Mesendoderm (in vitro differentiated cells): ENCODE measurements at regions not wholly inside any gene's neighbourhood (a gene's known extent, or its start where the extent isn't known, plus 50 kb on each side); places are given as distances from the start of the nearest gene placed in this dataset.

ENCODE experiments used
- DNase-seq: peaks from one replicate; pipeline ENCODE4 v3.0.0; 2013
- H2AK5ac ChIP-seq: 2 replicates; pipeline ENCODE4 v1.6.1; 2013; ENCODE audit warnings: low read length, inconsistent platforms
- H2BK120ac ChIP-seq: 2 replicates; pipeline ENCODE4 v1.6.1; 2013; ENCODE audit warnings: low read depth, mild to moderate bottlenecking, low read length, moderate library complexity, mixed read lengths
- H2BK15ac ChIP-seq: replicated peaks from 2 replicates; pipeline ENCODE4 v1.6.1; 2013; ENCODE audit warnings: low read depth, mild to moderate bottlenecking, moderate library complexity
- H2BK5ac ChIP-seq: 2 replicates; pipeline ENCODE4 v1.6.1; 2013; ENCODE audit warnings: low read length, inconsistent platforms
- H3K18ac ChIP-seq: 2 replicates; pipeline ENCODE4 v1.6.1; 2013; ENCODE audit warnings: mild to moderate bottlenecking, low read length, mixed read lengths
- H3K23ac ChIP-seq: one replicate; pipeline ENCODE4 v1.6.1; 2013; ENCODE audit warnings: low read length
- H3K27ac ChIP-seq: 2 replicates; pipeline ENCODE4 v1.5.1; 2013; ENCODE audit warnings: low read depth, mild to moderate bottlenecking, inconsistent platforms, low read length, moderate library complexity
- H3K27me3 ChIP-seq: 2 replicates; pipeline ENCODE4 v1.6.1; 2013; ENCODE audit warnings: low read length, control low read depth, mild to moderate bottlenecking, inconsistent platforms; ENCODE audit not compliant: insufficient read depth, poor library complexity
- H3K36me3 ChIP-seq: 2 replicates; pipeline ENCODE4 v1.6.1; 2013; ENCODE audit warnings: low read length, inconsistent platforms; ENCODE audit not compliant: control insufficient read depth, insufficient read depth
- H3K4ac ChIP-seq: one replicate; pipeline ENCODE4 v1.6.1; 2013; ENCODE audit warnings: low read depth, mild to moderate bottlenecking, low read length, moderate library complexity
- H3K4me1 ChIP-seq: 2 replicates; pipeline ENCODE4 v1.6.1; 2013; ENCODE audit warnings: low read depth, low read length, inconsistent platforms; ENCODE audit not compliant: control insufficient read depth
- H3K4me2 ChIP-seq: 2 replicates; pipeline ENCODE4 v1.6.1; 2013; ENCODE audit warnings: low read length
- H3K4me3 ChIP-seq: 2 replicates; pipeline ENCODE4 v1.5.1; 2013; ENCODE audit warnings: mild to moderate bottlenecking, low read length
- H3K56ac ChIP-seq: one replicate; pipeline ENCODE4 v1.6.1; 2013; ENCODE audit warnings: low read length
- H3K79me1 ChIP-seq: 2 replicates; pipeline ENCODE4 v1.6.1; 2013; ENCODE audit warnings: low read length, inconsistent platforms
- H3K79me2 ChIP-seq: 2 replicates; pipeline ENCODE4 v1.6.1; 2013; ENCODE audit warnings: mild to moderate bottlenecking, low read length; ENCODE audit not compliant: control insufficient read depth, insufficient read depth
- H3K9ac ChIP-seq: 2 replicates; pipeline ENCODE4 v1.6.1; 2013; ENCODE audit warnings: low read length, inconsistent platforms
- H4K5ac ChIP-seq: one replicate; pipeline ENCODE4 v1.6.1; 2013; ENCODE audit warnings: low read length
- H4K8ac ChIP-seq: one replicate; pipeline ENCODE4 v1.6.1; 2013; ENCODE audit warnings: low read depth, mild to moderate bottlenecking, control low read depth, low read length, moderate library complexity
- WGBS: extraction: QIAGEN DNeasy Blood & Tissue Kit; methylation state at CpG from one replicate; pipeline ENCODE4 v1.1.7; 2013; ENCODE audit warnings: low lambda C conversion rate, missing lambda C conversion rate; ENCODE audit not compliant: insufficient coverage; ENCODE audit errors: extremely low coverage; 5-methylcytosine and 5-hydroxymethylcytosine counted together

DNA sequence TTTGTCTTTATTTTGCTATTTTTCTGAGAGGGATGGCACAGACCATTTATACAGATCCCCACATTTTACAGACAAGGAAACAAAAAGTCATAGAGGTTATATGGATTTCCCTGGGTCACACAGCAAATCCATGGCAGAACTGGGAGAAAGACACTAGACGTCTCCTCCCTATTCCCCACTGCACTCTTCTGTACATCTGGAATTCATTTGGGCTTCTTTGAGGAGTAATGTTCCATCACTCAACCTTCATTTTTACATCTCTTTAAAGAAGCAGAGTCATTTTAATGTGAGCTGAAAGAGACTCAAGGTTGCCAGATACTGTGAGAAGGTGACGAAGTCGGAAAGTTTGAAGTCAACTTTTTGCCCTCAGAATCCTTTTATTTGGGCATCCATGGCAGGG is 207.3 kb downstream of the OTOR start:
- H3K27me3 ChIP-seq, result no peaks in the 10 kb centered on the region
- no peak overlapping the region for H4K5ac ChIP-seq
- no peak overlapping the region for H3K4ac ChIP-seq
- H3K36me3 ChIP-seq, result no peaks in the 10 kb centered on the region
- H3K27ac ChIP-seq, result no peak overlapping the region
- H3K4me1 ChIP-seq, result peaks cover 1% of the 10 kb centered on the region
- H3K56ac ChIP-seq, result no peak overlapping the region
- DNase-seq, result no peak
- H3K79me2 ChIP-seq, result no peaks in the 10 kb centered on the region
- H2BK5ac ChIP-seq, result no peak overlapping the region
- H2BK120ac ChIP-seq, result no peak overlapping the region
- no peak overlapping the region for H3K4me2 ChIP-seq
- H3K79me1 ChIP-seq, result no peaks in the 10 kb centered on the region
- no peak overlapping the region for H3K23ac ChIP-seq
- H4K8ac ChIP-seq, result no peak overlapping the region
- H3K4me3 ChIP-seq, result no peak overlapping the region
- H2BK15ac ChIP-seq, result no peak overlapping the region
- WGBS, result no CpG with 5 or more reads among the region's 3 CpGs
- no peak overlapping the region for H2AK5ac ChIP-seq
- H3K18ac ChIP-seq, result no peak overlapping the region
- no peak overlapping the region for H3K9ac ChIP-seq

DNA sequence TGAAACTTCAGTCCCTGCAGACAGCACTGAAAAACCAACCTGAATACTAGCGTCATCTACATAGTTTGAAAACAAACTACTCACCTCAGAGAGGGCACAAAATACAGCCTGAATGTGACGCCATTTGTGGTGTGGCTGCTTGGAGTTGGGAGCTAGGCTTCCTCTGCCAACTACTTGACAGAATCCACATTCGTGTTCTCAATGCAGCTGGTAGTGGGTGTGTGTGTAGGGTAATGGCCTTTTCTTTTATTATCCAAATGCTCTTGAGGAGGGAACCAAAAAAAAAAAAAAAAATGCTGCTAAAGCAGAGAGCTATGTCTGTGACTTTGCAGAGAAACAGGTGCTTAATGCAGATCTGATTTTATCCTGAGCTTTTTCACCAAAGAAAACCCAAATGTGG is 207.8 kb downstream of the OTOR start:
- H2BK15ac ChIP-seq, result no peak overlapping the region
- no CpG with 5 or more reads among the region's 3 CpGs for WGBS
- no peaks in the 10 kb centered on the region for H3K27me3 ChIP-seq
- H3K4me1 ChIP-seq, result peaks cover 1% of the 10 kb centered on the region
- H3K79me2 ChIP-seq, result no peaks in the 10 kb centered on the region
- no peak overlapping the region for H3K27ac ChIP-seq
- H3K4ac ChIP-seq, result no peak overlapping the region
- no peak overlapping the region for H4K8ac ChIP-seq
- H2BK120ac ChIP-seq, result no peak overlapping the region
- H4K5ac ChIP-seq, result no peak overlapping the region
- no peak overlapping the region for H3K18ac ChIP-seq
- DNase-seq, result no peak
- H2BK5ac ChIP-seq, result no peak overlapping the region
- H3K9ac ChIP-seq, result no peak overlapping the region
- no peak overlapping the region for H3K4me2 ChIP-seq
- H3K79me1 ChIP-seq, result no peaks in the 10 kb centered on the region
- H3K36me3 ChIP-seq, result no peaks in the 10 kb centered on the region
- H3K4me3 ChIP-seq, result no peak overlapping the region
- H3K23ac ChIP-seq, result no peak overlapping the region
- no peak overlapping the region for H3K56ac ChIP-seq
- no peak overlapping the region for H2AK5ac ChIP-seq

DNA sequence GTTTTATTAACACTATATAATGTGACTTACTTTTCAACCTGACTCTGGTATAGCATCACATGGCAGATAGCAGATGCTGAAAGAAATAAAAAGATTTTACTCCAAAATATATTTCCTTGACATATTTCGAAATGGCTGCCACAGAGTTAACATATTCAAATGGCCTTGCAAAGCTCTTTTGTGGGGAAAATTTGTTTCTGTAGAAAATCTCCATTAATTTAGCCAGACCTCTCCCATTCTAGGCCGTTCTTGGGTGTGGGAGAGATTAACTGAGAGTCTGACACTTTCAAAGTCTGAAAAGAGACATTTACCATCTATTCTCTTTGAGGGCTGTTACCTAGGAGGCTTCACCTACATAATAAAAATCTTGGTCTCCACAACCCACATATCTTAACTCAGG is 217.2 kb downstream of the OTOR start:
- Histone ChIP-seq H3K4me3 (no peak overlapping the region), H2BK5ac (no peak overlapping the region), H4K8ac (no peak overlapping the region), H3K9ac (no peak overlapping the region), H3K79me1 (no peaks in the 10 kb centered on the region), H3K18ac (no peak overlapping the region), H3K27ac (no peak overlapping the region), H3K4me2 (no peak overlapping the region), H2BK120ac (no peak overlapping the region), H4K5ac (no peak overlapping the region), H3K27me3 (no peaks in the 10 kb centered on the region), H3K4me1 (no peaks in the 10 kb centered on the region), H3K56ac (no peak overlapping the region), H3K36me3 (no peaks in the 10 kb centered on the region), H3K4ac (no peak overlapping the region), H3K23ac (no peak overlapping the region), H2BK15ac (no peak overlapping the region), H2AK5ac (no peak overlapping the region), H3K79me2 (no peaks in the 10 kb centered on the region)
- DNase-seq, result no peak
- no CpG with 5 or more reads among the region's 2 CpGs for WGBS

DNA sequence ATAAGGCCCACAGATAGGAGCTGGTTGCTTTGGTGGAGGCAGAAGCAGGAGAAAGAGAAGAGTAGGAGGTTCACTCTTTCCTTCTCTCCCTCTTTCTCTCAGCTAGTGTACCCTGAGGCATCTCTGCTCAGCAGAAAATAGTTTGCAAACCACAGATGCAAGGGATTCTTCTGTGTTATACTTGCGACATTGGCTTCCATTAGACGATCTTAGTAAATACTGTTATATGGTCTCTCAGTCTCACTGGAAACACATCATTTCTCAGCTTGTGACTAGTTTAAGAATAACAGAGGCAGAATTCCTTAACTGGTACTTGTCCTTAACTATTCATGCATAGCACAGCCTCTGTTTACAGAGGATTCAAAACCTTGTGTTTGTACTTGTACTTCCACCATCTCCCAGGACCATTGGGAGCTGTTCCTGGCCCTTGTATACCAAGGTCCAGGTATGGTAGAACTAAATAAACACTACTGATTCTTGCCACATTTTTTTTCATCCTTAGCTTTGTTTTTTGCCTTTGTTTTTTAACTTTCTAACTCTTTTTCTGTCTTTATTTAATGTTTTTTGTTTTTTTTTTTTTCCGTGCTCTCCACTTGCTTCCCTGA is 218.2 kb downstream of the OTOR start:
- Histone ChIP-seq H3K9ac (no peak overlapping the region), H3K27ac (no peak overlapping the region), H2BK15ac (no peak overlapping the region), H3K4me2 (no peak overlapping the region), H4K5ac (no peak overlapping the region), H3K4me1 (no peaks in the 10 kb centered on the region), H2AK5ac (no peak overlapping the region), H3K79me1 (no peaks in the 10 kb centered on the region), H3K27me3 (no peaks in the 10 kb centered on the region), H3K23ac (no peak overlapping the region), H3K56ac (no peak overlapping the region), H3K36me3 (no peaks in the 10 kb centered on the region), H2BK5ac (no peak overlapping the region), H3K79me2 (no peaks in the 10 kb centered on the region), H3K4ac (no peak overlapping the region), H2BK120ac (no peak overlapping the region), H3K18ac (no peak overlapping the region), H3K4me3 (no peak overlapping the region), H4K8ac (no peak overlapping the region)
- no CpG with 5 or more reads among the region's 3 CpGs for WGBS
- no peak for DNase-seq

DNA sequence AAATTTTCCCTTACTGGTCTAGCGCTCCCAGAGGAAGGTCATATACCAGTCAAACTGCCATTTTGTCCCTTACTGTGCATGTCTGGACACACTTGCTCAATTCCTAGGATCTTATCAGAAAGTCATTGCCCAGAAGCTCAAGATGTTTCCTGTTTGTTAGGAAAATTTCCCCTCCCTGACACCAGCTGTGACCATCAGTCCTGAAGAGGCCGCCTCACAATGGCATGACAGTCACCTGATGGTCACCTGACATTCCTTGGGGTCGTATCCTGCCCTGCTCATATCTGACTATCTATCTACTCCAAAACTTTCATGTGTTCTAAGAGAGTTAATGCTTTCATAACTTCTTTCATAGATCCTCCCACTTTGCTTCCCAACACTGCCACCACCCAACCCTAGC is 219.9 kb downstream of the OTOR start:
- H4K8ac ChIP-seq, result no peak overlapping the region
- WGBS, result no CpG with 5 or more reads among the region's 3 CpGs

DNA sequence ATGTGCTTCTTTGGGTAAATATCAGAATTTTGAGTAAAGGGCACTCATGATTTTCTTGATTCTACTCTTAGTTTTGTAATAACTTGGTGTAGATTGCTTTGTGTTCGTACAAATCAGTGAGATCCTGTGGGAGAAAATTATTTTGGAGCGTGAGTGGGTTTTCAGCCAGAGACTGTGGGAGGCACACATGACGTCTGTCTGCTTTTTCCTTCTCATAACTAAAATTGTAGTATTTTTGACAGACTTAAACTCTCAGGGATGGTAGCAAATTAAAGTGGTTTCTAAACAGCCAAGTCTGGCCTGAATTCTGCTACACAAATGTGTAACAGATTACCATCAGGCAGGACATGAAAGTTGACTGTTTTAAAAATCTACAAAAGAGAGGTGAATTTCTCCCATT is 222.6 kb downstream of the OTOR start:
- no peak overlapping the region for H3K4me2 ChIP-seq
- H3K18ac ChIP-seq, result no peak overlapping the region
- no peaks in the 10 kb centered on the region for H3K27me3 ChIP-seq
- no peaks in the 10 kb centered on the region for H3K36me3 ChIP-seq
- H4K8ac ChIP-seq, result no peak overlapping the region
- no peak overlapping the region for H4K5ac ChIP-seq
- no peak overlapping the region for H2BK120ac ChIP-seq
- WGBS, result no CpG with 5 or more reads among the region's 3 CpGs
- no peak overlapping the region for H2AK5ac ChIP-seq
- no peak overlapping the region for H3K23ac ChIP-seq
- H2BK5ac ChIP-seq, result no peak overlapping the region
- H3K56ac ChIP-seq, result no peak overlapping the region
- DNase-seq, result no peak
- H3K79me1 ChIP-seq, result no peaks in the 10 kb centered on the region
- no peak overlapping the region for H3K4ac ChIP-seq
- H3K79me2 ChIP-seq, result no peaks in the 10 kb centered on the region
- H3K4me1 ChIP-seq, result no peaks in the 10 kb centered on the region
- no peak overlapping the region for H3K4me3 ChIP-seq
- H3K27ac ChIP-seq, result no peak overlapping the region
- no peak overlapping the region for H3K9ac ChIP-seq
- no peak overlapping the region for H2BK15ac ChIP-seq

More for the DNA sequence above, 219.9 kb downstream of the OTOR start:
- no peaks in the 10 kb centered on the region for H3K4me1 ChIP-seq
- no peak overlapping the region for H2BK15ac ChIP-seq
- H3K18ac ChIP-seq, result no peak overlapping the region
- no peaks in the 10 kb centered on the region for H3K79me2 ChIP-seq
- no peak overlapping the region for H3K9ac ChIP-seq
- no peak overlapping the region for H3K4me2 ChIP-seq
- H2BK5ac ChIP-seq, result no peak overlapping the region
- no peaks in the 10 kb centered on the region for H3K36me3 ChIP-seq
- H3K4ac ChIP-seq, result no peak overlapping the region
- no peaks in the 10 kb centered on the region for H3K27me3 ChIP-seq
- H3K56ac ChIP-seq, result no peak overlapping the region
- no peak overlapping the region for H4K5ac ChIP-seq
- DNase-seq, result no peak
- no peak overlapping the region for H3K23ac ChIP-seq
- no peak overlapping the region for H2BK120ac ChIP-seq
- H2AK5ac ChIP-seq, result no peak overlapping the region
- H3K79me1 ChIP-seq, result no peaks in the 10 kb centered on the region
- H3K27ac ChIP-seq, result no peak overlapping the region
- no peak overlapping the region for H3K4me3 ChIP-seq
